ENCODE measurements at regions not wholly inside any gene's neighbourhood (a gene's known extent, or its start where the extent isn't known, plus 50 kb on each side); places are given as distances from the start of the nearest gene placed in this dataset.

- TF ChIP-seq, protein P1, sequence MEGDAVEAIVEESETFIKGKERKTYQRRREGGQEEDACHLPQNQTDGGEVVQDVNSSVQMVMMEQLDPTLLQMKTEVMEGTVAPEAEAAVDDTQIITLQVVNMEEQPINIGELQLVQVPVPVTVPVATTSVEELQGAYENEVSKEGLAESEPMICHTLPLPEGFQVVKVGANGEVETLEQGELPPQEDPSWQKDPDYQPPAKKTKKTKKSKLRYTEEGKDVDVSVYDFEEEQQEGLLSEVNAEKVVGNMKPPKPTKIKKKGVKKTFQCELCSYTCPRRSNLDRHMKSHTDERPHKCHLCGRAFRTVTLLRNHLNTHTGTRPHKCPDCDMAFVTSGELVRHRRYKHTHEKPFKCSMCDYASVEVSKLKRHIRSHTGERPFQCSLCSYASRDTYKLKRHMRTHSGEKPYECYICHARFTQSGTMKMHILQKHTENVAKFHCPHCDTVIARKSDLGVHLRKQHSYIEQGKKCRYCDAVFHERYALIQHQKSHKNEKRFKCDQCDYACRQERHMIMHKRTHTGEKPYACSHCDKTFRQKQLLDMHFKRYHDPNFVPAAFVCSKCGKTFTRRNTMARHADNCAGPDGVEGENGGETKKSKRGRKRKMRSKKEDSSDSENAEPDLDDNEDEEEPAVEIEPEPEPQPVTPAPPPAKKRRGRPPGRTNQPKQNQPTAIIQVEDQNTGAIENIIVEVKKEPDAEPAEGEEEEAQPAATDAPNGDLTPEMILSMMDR (IDR thresholded peaks at IDR 0.05), result no peak
- TF ChIP-seq POLR2A (IDR thresholded peaks at IDR 0.05), result no peak
Measured at GRCh38 chr20:24106150-24106800, 117.7 kb upstream of the GGTLC1 start.

Measured in prostate gland (tissue), 2 donors.